ENCODE measurements at regions not wholly inside any gene's neighbourhood (a gene's known extent, or its start where the extent isn't known, plus 50 kb on each side); places are given as distances from the start of the nearest gene placed in this dataset.
"Not testable (repeated sequence)": the region's sequence is repeated elsewhere in the genome, so short reads cannot be mapped to it uniquely, and the experiment has no call there.

DNA sequence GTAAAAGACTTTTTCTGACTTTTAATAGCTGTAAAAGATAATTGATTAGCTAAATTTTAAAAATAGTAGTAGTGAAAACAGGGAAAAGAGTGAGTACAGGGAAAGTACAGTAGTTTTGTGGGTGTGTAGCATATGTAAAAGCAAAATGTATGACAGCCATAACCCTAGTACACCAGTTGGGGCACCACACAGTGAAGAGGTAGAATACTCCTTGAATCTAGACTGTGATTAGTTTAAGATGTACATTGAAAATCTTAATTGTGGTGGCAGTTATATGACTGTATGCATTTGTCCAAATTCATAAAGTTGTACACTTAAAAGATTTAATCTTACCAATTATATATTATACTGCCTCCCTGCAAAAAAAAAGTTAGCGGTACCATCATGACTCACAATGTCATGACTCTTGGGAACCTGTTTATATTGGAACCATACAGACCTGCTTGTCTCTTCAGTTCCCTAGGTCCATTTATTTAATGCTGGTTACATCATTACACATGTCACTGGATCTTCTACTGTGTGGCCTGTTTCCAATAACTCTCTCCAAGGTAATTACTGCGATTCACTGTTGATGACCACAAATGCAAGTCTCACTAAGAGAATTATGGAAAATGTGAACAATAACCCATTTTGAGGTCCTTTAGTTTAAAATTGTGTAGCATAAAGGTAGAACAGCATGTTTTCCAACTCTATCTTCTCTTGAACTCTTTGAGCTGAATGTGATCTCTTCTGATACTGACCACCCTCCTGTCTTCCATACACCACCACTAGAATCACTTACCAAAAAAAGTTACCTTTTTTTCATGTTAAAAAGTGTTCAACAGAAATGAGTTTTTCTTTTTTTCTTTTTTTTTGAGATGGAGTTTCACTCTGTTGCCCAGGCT, 264.2 kb upstream of the AMIGO2 start:
- TF ChIP-seq, protein P1, sequence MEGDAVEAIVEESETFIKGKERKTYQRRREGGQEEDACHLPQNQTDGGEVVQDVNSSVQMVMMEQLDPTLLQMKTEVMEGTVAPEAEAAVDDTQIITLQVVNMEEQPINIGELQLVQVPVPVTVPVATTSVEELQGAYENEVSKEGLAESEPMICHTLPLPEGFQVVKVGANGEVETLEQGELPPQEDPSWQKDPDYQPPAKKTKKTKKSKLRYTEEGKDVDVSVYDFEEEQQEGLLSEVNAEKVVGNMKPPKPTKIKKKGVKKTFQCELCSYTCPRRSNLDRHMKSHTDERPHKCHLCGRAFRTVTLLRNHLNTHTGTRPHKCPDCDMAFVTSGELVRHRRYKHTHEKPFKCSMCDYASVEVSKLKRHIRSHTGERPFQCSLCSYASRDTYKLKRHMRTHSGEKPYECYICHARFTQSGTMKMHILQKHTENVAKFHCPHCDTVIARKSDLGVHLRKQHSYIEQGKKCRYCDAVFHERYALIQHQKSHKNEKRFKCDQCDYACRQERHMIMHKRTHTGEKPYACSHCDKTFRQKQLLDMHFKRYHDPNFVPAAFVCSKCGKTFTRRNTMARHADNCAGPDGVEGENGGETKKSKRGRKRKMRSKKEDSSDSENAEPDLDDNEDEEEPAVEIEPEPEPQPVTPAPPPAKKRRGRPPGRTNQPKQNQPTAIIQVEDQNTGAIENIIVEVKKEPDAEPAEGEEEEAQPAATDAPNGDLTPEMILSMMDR (IDR thresholded peaks at IDR 0.05; ENCODE audit: low read depth, low read length) = no peak
- Histone ChIP-seq H3K4me1 (no peaks in the 10 kb centered on the region), H3K4me3 (ENCODE audit: low read depth, low read length) (no peak overlapping the region), H3K9me3 (no peaks in the 10 kb centered on the region), H3K27me3 (no peaks in the 10 kb centered on the region), H3K36me3 (no peaks in the 10 kb centered on the region)
- DNase-seq = no peak

DNA sequence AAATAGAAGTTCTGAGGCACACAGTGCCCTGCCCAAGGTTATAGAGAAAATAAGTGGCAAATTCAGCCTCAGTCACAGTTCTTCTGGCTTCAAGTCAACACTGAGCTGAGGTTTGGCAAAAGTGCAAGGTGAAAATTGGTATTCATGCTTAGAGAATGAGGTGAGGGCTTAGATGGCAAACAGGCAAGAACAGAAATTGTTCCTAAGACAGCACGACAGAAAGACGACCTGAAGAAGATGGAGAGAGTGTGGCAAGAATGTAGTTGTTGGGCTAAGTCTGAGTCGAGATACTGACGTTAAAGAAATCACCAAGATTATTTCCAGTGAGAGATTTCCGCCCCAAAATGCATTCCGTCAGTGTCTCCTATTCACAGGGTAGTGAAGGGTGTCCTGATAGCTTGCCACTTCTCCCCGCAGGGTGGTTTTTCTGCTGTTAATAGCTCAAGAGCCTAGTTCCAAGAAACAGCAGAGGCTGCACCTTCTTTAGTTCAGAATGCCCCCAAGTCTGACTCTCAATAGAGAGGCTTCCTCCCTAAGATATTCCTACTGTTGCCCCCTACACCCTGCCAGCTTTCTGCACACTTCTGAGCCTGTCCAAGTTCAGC, 260.8 kb upstream of the AMIGO2 start:
- H3K4me1 ChIP-seq = no peaks in the 10 kb centered on the region
- H3K27me3 ChIP-seq = no peaks in the 10 kb centered on the region
- H3K9me3 ChIP-seq = no peaks in the 10 kb centered on the region
- H3K4me3 ChIP-seq (ENCODE audit: low read depth, low read length) = no peak overlapping the region
- TF ChIP-seq, protein P1 (IDR thresholded peaks at IDR 0.05; ENCODE audit: low read depth, low read length) = no peak
- H3K36me3 ChIP-seq = no peaks in the 10 kb centered on the region
- no peak for DNase-seq

DNA sequence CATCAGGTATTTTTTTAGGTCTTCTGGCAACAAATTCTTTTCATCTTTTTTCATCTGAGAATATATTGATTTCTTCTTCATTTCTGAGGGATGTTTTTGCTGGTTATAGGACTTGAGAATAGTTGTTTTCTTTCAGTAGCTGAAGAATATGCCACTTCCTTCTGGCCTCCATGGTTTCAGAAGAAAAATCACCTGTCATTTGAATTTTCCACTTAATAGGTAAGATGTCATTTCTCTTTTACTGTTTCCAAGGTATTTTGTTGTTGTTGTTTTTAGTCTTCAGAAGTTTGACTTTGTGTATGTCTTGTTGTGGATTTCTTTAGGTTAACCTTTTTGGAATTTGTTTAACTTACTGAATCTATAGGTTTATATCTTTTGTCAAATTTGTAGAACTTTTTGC, 257.8 kb upstream of the AMIGO2 start:
- TF ChIP-seq, protein P1 (IDR thresholded peaks at IDR 0.05; ENCODE audit: low read depth, low read length) = no peak
- Histone ChIP-seq H3K36me3 (no peaks in the 10 kb centered on the region), H3K4me1 (no peaks in the 10 kb centered on the region)

DNA sequence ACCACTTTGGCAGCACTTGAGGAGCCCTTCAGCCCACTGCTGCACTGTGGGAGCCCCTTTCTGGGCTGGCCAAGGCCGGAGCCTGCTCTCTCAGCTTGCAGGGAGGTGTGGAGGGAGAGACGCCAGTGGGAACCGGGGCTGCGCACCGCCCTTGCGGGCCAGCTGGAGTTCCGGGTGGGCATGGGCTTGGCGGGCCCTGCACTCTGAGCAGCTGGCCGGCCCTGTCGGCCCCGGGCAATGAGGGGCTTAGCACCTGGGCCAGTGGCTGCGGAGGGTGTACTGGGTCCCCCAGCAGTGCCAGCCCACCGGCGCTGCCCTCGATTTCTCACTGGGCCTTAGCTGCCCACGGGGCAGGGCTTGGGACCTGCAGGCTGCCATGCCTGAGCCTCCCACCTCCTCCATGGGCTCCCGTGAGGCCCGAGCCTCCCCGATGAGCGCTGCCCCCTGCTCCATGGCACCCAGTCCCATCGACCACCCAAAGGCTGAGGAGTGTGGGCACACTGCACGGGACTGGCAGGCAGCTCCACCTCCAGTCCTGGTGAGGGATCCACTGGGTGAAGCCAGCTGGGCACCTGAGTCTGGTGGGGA, 253.6 kb upstream of the AMIGO2 start:
- DNase-seq = peak; percentile 4
- H3K9me3 ChIP-seq; H3K4me3 ChIP-seq (ENCODE audit: low read depth, low read length); H3K36me3 ChIP-seq; H3K27me3 ChIP-seq; H3K4me1 ChIP-seq: not testable (repeated sequence)

More for the DNA sequence above, 257.8 kb upstream of the AMIGO2 start:
- Histone ChIP-seq H3K4me3 (ENCODE audit: low read depth, low read length) (no peak overlapping the region), H3K27me3 (no peaks in the 10 kb centered on the region), H3K9me3 (no peaks in the 10 kb centered on the region)
- DNase-seq = no peak

DNA sequence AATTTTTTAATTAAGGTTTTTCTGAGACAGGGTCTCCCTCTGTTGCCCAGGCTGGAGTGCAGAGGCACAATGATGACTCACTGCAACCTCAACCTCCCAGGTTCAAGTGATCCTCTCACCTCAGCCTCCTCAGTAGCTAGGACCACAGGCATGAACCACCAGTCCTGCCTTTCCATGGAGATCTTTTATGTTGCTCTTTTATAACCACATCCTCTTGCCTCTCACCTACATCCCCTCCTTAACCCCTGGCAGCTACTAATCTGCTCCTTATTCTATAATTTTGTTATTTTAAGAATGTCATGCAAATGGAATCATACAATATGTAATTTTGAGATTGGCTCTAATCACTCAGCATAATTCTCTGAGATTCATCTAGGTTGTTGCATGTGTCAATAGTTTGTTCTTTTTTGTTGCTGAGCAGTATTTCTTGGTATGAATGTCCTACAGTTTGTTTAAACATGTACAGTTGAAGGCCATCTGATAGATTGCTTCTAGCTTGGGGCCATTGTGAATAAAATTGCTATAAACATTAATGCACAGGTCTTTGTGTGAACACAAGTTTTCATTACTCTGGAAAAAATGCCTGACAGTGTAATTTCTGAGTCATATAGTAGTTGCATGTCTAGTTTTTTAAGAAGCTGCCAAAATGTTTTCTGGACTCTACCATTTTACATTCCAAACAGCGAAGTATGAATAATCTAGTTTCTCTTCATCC, 249.2 kb upstream of the AMIGO2 start:
- Histone ChIP-seq H3K4me3 (ENCODE audit: low read depth, low read length) (no peak overlapping the region), H3K27me3 (no peaks in the 10 kb centered on the region; the same call in 1 of the 2 replicates), H3K4me1 (no peaks in the 10 kb centered on the region), H3K9me3 (no peaks in the 10 kb centered on the region), H3K36me3 (no peaks in the 10 kb centered on the region)
- TF ChIP-seq, protein P1 (IDR thresholded peaks at IDR 0.05; ENCODE audit: low read depth, low read length) = no peak
- DNase-seq = no peak

DNA sequence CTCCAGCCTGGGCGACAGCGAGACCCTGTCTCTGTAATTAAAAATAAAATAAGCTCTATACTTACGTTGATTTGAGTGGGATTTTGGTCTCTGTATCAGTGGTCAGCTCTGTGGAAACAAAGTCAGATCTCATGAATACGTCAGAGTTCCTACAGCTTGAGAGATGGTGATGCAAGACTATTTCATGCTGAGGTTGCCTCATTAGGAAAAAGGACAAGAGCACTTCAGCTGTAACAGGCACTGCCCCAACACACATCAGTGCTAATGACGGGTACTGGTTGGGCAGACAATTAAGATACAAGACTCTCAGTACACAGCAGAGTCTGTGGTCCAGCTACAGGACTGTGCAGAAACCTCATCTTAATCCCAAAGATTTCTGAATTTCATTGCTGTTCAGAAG, 246.4 kb upstream of the AMIGO2 start:
- DNase-seq = no peak
- Histone ChIP-seq H3K4me1 (no peaks in the 10 kb centered on the region), H3K9me3 (no peaks in the 10 kb centered on the region), H3K36me3 (no peaks in the 10 kb centered on the region), H3K27me3 (no peaks in the 10 kb centered on the region; the same call in 1 of the 2 replicates), H3K4me3 (ENCODE audit: low read depth, low read length) (no peak overlapping the region)
- TF ChIP-seq, protein P1 (IDR thresholded peaks at IDR 0.05; ENCODE audit: low read depth, low read length) = no peak
